GM18505 (cell line): ENCODE measurements at regions not wholly inside any gene's neighbourhood (a gene's known extent, or its start where the extent isn't known, plus 50 kb on each side); places are given as distances from the start of the nearest gene placed in this dataset.
"Not testable (repeated sequence)": the region's sequence is repeated elsewhere in the genome, so short reads cannot be mapped to it uniquely, and the experiment has no call there.

Experiments used
- ATAC-seq: cut with Tn5 transposase; IDR thresholded peaks from one replicate; pipeline ENCODE4 v1.9.1; 2021; ENCODE audit not compliant: unreplicated experiment
- POLR2A ChIP-seq: IDR thresholded peaks from 4 replicates; pipeline ENCODE4 v1.6.1; 2011; ENCODE audit warnings: borderline replicate concordance; ENCODE audit not compliant: insufficient read depth, insufficient read length; ENCODE audit errors: extremely low read depth

GRCh38 chr4:122100508-122100907, 51.6 kb upstream of the BLTP1 start:
- TF ChIP-seq POLR2A: no peak
- ATAC-seq: no peak

DNA sequence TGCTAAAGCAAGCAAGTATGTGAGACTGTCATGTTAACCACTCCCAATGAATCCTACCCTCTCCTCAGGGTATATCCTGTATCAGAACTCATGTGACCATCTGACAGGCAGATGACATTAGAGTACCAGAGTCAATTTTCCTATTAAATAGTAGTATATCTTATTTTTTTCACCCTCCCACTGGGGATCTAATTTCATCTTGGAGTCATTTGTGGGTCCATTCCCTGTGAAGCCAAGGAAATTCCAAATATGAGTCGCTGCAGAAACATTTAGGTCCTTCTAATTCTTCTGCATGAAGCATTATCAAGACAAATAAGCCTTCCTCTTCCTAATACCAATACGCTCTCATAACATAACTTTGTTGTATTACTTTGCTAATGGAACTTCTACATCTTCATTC, 52.2 kb upstream of the BLTP1 start:
- ATAC-seq: no peak
- no peak for TF ChIP-seq POLR2A

DNA sequence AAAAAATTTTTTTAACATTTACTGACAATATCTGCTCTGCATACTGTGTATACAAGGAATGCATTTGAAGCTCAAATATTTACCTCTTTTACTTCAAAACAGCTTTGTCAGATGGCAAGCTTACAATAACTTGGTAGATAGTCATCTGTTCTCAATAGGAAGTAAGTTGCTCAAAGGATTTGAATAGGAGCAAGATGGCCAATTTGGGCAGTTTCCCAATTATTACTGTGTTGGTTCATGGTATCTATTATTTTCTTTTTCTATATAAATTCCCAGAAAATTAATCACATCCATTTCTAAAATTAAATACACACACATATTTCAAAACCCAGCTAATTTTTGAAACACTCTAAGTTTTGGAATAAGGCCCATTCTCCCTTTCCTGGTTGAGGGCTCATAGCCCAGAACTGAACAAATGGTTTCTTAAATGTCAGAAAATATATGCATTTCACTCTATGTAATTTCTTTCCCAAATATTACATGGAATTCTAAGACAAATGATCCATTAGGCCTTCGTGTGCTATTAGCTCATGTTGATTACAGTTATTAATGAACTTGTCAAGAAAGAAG, 60.2 kb upstream of the BLTP1 start:
- no peak for TF ChIP-seq POLR2A
- no peak for ATAC-seq

GRCh38 chr4:122091397-122091796, 60.7 kb upstream of the BLTP1 start:
- ATAC-seq: no peak

GRCh38 chr4:122090989-122091388, 61.1 kb upstream of the BLTP1 start:
- no peak for TF ChIP-seq POLR2A
- no peak for ATAC-seq

More at GRCh38 chr4:122091397-122091796, 60.7 kb upstream of the BLTP1 start:
- no peak for TF ChIP-seq POLR2A

- no peak for TF ChIP-seq POLR2A
- ATAC-seq: no peak
These were observed 65.6 kb upstream of the BLTP1 start for GRCh38 chr4:122086338-122087065.

GRCh38 chr4:122083989-122084388, 68.1 kb upstream of the BLTP1 start:
- no peak for TF ChIP-seq POLR2A
- no peak for ATAC-seq

DNA sequence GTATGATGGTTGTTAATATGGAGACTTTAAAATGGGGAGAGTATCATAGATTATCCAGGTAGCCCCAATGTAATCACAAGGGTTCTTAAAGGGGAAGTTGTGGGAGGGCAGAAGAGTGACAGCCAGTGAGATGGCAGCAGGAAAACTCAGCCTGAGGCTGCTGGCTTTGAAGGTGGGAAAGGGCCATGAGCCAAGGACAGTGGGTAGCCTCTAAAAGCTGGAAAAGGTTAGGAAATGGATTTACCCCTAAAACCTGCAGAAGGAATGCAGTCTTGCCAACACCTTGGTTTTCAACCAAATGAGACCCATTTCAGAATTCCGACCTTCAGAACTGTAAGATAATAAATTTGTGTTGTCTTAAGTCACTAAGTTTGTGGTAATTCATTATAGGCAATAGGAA, 68.8 kb upstream of the BLTP1 start:
- no peak for TF ChIP-seq POLR2A
- ATAC-seq: no peak

DNA sequence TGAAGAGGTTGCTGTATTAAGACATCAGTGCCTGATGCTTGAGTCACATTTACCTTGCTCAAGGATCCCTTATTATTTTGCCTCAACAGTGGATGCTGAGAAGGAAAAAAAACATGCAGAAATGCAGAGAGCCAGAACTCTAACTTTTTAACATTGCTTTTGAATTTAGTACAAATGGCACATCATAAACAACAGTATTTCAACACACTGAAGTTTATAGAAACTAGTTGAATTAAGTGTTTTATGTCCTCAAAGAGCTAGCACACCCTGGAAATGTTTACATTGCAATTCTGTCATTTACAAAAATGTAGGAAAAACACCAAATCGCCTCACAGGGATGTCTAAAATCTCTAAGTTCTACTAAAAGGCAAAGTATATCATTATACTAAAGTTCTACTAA, 69.5 kb upstream of the BLTP1 start:
- TF ChIP-seq POLR2A: no peak
- ATAC-seq: no peak

DNA sequence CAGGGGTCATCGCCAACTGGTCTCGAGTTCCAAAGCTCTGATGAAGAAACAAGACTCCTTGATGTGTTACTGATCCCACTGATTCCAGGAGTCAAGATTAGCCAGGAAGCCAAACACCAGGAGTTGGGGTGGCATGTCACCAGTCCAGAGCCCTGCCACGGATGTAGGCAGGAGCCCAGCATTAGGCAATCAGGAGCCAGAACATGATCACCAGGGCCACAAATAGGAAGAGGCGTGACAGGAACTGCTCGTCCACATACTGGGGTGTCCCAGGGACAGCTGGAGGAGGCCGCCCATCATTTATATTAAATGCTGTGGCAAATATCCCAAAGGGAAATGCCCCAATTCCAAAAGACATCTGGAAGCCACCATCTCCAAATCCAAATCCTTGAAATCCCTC, 74.5 kb upstream of the BLTP1 start:
- ATAC-seq: not testable (repeated sequence)

GRCh38 chr4:122076835-122077234, 75.3 kb upstream of the BLTP1 start:
- ATAC-seq: not testable (repeated sequence)

- ATAC-seq: no peak
- no peak for TF ChIP-seq POLR2A
These were observed 78.5 kb upstream of the BLTP1 start for GRCh38 chr4:122073615-122074014.

- TF ChIP-seq POLR2A: no peak
- no peak for ATAC-seq
These were observed 86.2 kb upstream of the BLTP1 start for GRCh38 chr4:122065915-122066314.

DNA sequence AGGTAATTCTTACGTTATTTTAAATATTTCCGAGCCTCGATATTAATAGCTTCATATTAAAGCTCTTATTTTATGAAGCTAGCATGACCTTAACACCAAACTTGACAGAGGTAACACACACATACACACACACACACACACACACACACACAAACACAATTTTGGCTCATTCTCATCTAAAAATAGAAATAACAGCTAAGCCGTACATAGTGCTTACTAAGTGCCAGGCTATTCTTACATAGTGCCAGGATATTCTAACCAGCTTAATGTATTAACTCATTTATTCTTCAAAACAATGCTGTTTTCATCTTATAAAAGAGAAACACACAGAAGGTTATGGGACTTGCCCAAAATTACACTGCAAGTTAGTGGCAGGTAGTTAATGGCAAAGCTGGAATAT, 87.0 kb upstream of the BLTP1 start:
- no peak for ATAC-seq
- TF ChIP-seq POLR2A: no peak

DNA sequence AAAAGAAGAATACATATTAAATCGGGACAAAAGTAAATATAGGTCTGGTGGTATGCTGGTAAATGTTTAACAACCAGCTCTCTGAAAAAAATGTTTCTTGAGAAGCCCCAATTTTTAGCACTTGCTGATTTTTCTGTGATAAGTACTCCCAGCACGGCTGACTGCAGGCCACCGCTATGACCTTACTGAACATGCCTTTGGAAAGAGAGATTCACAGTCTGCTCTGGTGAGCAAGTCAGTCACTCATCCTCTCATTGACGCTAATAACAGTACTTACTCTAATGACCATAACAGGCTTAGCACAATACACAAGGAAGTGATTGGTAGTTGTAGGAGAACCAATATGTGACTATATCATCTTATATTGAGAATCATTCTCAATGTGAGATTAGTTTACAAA, 98.9 kb upstream of the BLTP1 start:
- no peak for TF ChIP-seq POLR2A
- ATAC-seq: no peak
